Erythroblast (primary cell): ENCODE measurements at regions not wholly inside any gene's neighbourhood (a gene's known extent, or its start where the extent isn't known, plus 50 kb on each side); places are given as distances from the start of the nearest gene placed in this dataset.

Source experiments
- GATA1 ChIP-seq: IDR thresholded peaks from 2 replicates; pipeline ENCODE4 v1.6.1; 2011; ENCODE audit warnings: low read depth, mild to moderate bottlenecking, control low read depth, low read length, moderate library complexity
- POLR2A ChIP-seq: IDR thresholded peaks from 2 replicates; pipeline ENCODE4 v1.6.1; 2011; ENCODE audit warnings: mild to moderate bottlenecking, low read length

- no peak for TF ChIP-seq POLR2A
- no peak for TF ChIP-seq GATA1
Observed at GRCh38 chr10:61847087-61847486, 54.4 kb upstream of the ARID5B start.
